Astrocyte (in vitro differentiated cells and primary cell): ENCODE measurements at regions not wholly inside any gene's neighbourhood (a gene's known extent, or its start where the extent isn't known, plus 50 kb on each side); places are given as distances from the start of the nearest gene placed in this dataset.
"Not testable (repeated sequence)": the region's sequence is repeated elsewhere in the genome, so short reads cannot be mapped to it uniquely, and the experiment has no call there.

Experiments
- DNase-seq: peaks from one replicate; pipeline ENCODE4 v3.0.0-alpha.2; 2010; ENCODE audit warnings: low read depth
- FAIRE-seq: peaks from 2 replicates; lab custom pipeline; 2011; peaks lifted over from hg19 to GRCh38; lab: Jason Lieb, UNC
- H2AFZ ChIP-seq: 2 replicates; pipeline ENCODE4 v1.6.0; 2012; ENCODE audit warnings: low read depth, low read length, inconsistent platforms
- H3K27ac ChIP-seq: 2 replicates; pipeline ENCODE4 v1.5.1; 2011; ENCODE audit warnings: low read depth, low read length, inconsistent platforms
- H3K27me3 ChIP-seq: 2 replicates; pipeline ENCODE4 v1.6.0; 2011; ENCODE audit warnings: low read length, inconsistent platforms; ENCODE audit not compliant: insufficient read depth
- H3K36me3 ChIP-seq: 2 replicates; pipeline ENCODE4 v1.5.1; 2011; ENCODE audit warnings: low read length, inconsistent platforms; ENCODE audit not compliant: insufficient read depth
- H3K4me1 ChIP-seq: 2 replicates; pipeline ENCODE4 v1.5.1; 2011; ENCODE audit warnings: low read length, inconsistent platforms; ENCODE audit not compliant: insufficient read depth
- H3K4me2 ChIP-seq: 2 replicates; pipeline ENCODE4 v1.6.0; 2012; ENCODE audit warnings: low read length, inconsistent platforms
- H3K4me3 ChIP-seq: 2 replicates; pipeline ENCODE4 v1.5.1; 2011; ENCODE audit warnings: low read depth, mild to moderate bottlenecking, low read length, inconsistent platforms; ENCODE audit not compliant: insufficient read depth
- H3K79me2 ChIP-seq: 2 replicates; pipeline ENCODE4 v1.6.0; 2012; ENCODE audit warnings: mild to moderate bottlenecking, low read length, inconsistent platforms; ENCODE audit not compliant: insufficient read depth
- H3K9ac ChIP-seq: 2 replicates; pipeline ENCODE4 v1.6.0; 2012; ENCODE audit warnings: mild to moderate bottlenecking, low read length, inconsistent platforms
- H3K9me3 ChIP-seq: 2 replicates; pipeline ENCODE4 v1.5.1; 2012; ENCODE audit warnings: low read depth, mild to moderate bottlenecking, low read length, inconsistent platforms; ENCODE audit not compliant: insufficient read depth
- H4K20me1 ChIP-seq: 2 replicates; pipeline ENCODE4 v1.6.0; 2012; ENCODE audit warnings: low read length, inconsistent platforms; ENCODE audit not compliant: insufficient read depth
- H3K27ac Mint-ChIP-seq: one replicate; pipeline ENCODE4 v1.8.0; 2021; ENCODE audit warnings: mild to moderate bottlenecking, mixed read lengths; ENCODE audit not compliant: unreplicated experiment
- H3K27me3 Mint-ChIP-seq: one replicate; pipeline ENCODE4 v1.8.0; 2021; ENCODE audit warnings: low read depth, mixed read lengths; ENCODE audit not compliant: unreplicated experiment
- H3K36me3 Mint-ChIP-seq: one replicate; pipeline ENCODE4 v1.8.0; 2021; ENCODE audit warnings: low read depth, mixed read lengths; ENCODE audit not compliant: unreplicated experiment
- H3K4me1 Mint-ChIP-seq: one replicate; pipeline ENCODE4 v1.8.0; 2021; ENCODE audit warnings: low read depth, mixed read lengths; ENCODE audit not compliant: unreplicated experiment
- H3K4me3 Mint-ChIP-seq: one replicate; pipeline ENCODE4 v1.8.0; 2021; ENCODE audit warnings: mild to moderate bottlenecking, moderate library complexity, mixed read lengths; ENCODE audit not compliant: unreplicated experiment
- H3K9me3 Mint-ChIP-seq: one replicate; pipeline ENCODE4 v1.8.0; 2021; ENCODE audit warnings: mild to moderate bottlenecking, mixed read lengths; ENCODE audit not compliant: unreplicated experiment
- CTCF ChIP-seq: IDR thresholded peaks from 2 replicates; pipeline ENCODE4 v1.5.1; 2011; ENCODE audit warnings: low read depth, mild to moderate bottlenecking, inconsistent platforms, low read length, moderate library complexity; ENCODE audit not compliant: insufficient read depth
- EZH2 ChIP-seq: IDR thresholded peaks from 2 replicates; pipeline ENCODE4 v1.6.1; 2012; ENCODE audit warnings: mild to moderate bottlenecking, low read length, inconsistent platforms; ENCODE audit not compliant: insufficient read depth

GRCh38 chr4:81783558-81783957 is 311.9 kb upstream of the RASGEF1B start:
- H2AFZ ChIP-seq = no peak overlapping the region
- no peaks in the 10 kb centered on the region for H3K4me1 ChIP-seq
- no peaks in the 10 kb centered on the region for H3K9me3 ChIP-seq
- H3K36me3 ChIP-seq = no peaks in the 10 kb centered on the region
- H3K79me2 ChIP-seq = no peaks in the 10 kb centered on the region
- FAIRE-seq = no peak
- no peak overlapping the region for H3K9ac ChIP-seq
- Mint-ChIP-seq H3K27ac (no peak overlapping the region), H3K27me3 (no peaks in the 10 kb centered on the region), H3K4me3 (no peak overlapping the region), H3K9me3 (no peaks in the 10 kb centered on the region), H3K36me3 (no peaks in the 10 kb centered on the region), H3K4me1 (peaks cover 13% of the 10 kb centered on the region)
- no peak for DNase-seq
- H3K27ac ChIP-seq = no peak overlapping the region
- no peaks in the 10 kb centered on the region for H4K20me1 ChIP-seq
- TF ChIP-seq CTCF = no peak
- TF ChIP-seq EZH2 = no peak
- H3K27me3 ChIP-seq = no peaks in the 10 kb centered on the region
- no peak overlapping the region for H3K4me2 ChIP-seq
- no peak overlapping the region for H3K4me3 ChIP-seq

GRCh38 chr4:81781799-81782198 is 310.1 kb upstream of the RASGEF1B start:
- H3K36me3 Mint-ChIP-seq = no peaks in the 10 kb centered on the region
- Histone ChIP-seq H3K4me1 (no peaks in the 10 kb centered on the region), H4K20me1 (no peaks in the 10 kb centered on the region), H3K4me3 (no peak overlapping the region), H3K9me3 (no peaks in the 10 kb centered on the region), H3K27me3 (no peaks in the 10 kb centered on the region), H2AFZ (no peak overlapping the region), H3K27ac (no peak overlapping the region), H3K36me3 (no peaks in the 10 kb centered on the region), H3K4me2 (no peak overlapping the region), H3K9ac (no peak overlapping the region), H3K79me2 (no peaks in the 10 kb centered on the region)
- H3K27me3 Mint-ChIP-seq = no peaks in the 10 kb centered on the region
- H3K4me1 Mint-ChIP-seq = peaks cover 11% of the 10 kb centered on the region
- no peak for TF ChIP-seq EZH2
- TF ChIP-seq CTCF = no peak
- no peak overlapping the region for H3K27ac Mint-ChIP-seq
- H3K4me3 Mint-ChIP-seq = no peak overlapping the region
- peaks cover 3% of the 10 kb centered on the region for H3K9me3 Mint-ChIP-seq
- FAIRE-seq (no peak), DNase-seq (no peak)

GRCh38 chr4:81777718-81778117 is 306.0 kb upstream of the RASGEF1B start:
- not testable (repeated sequence) for H3K36me3 Mint-ChIP-seq, H2AFZ ChIP-seq

More at GRCh38 chr4:81777718-81778117, 306.0 kb upstream of the RASGEF1B start:
- not testable (repeated sequence) for H3K9me3 Mint-ChIP-seq, DNase-seq, H3K4me1 Mint-ChIP-seq, H3K4me3 Mint-ChIP-seq, H3K4me1 ChIP-seq, H3K4me3 ChIP-seq, H3K4me2 ChIP-seq, H3K27me3 ChIP-seq, H3K27ac ChIP-seq, H3K36me3 ChIP-seq, H3K9me3 ChIP-seq, H3K27ac Mint-ChIP-seq, H4K20me1 ChIP-seq, H3K79me2 ChIP-seq, H3K9ac ChIP-seq, FAIRE-seq, H3K27me3 Mint-ChIP-seq
